ENCODE measurements at regions not wholly inside any gene's neighbourhood (a gene's known extent, or its start where the extent isn't known, plus 50 kb on each side); places are given as distances from the start of the nearest gene placed in this dataset.
"Not testable (repeated sequence)": the region's sequence is repeated elsewhere in the genome, so short reads cannot be mapped to it uniquely, and the experiment has no call there.

- DNase-seq (ENCODE audit: low read depth in 2 of 2) = no peak
These were observed 200.4 kb downstream of the DLEU7 start for GRCh38 chr13:50643060-50643459.

- DNase-seq (ENCODE audit: low read depth in 2 of 2) = no peak
These were observed 199.2 kb downstream of the DLEU7 start for GRCh38 chr13:50644081-50644871.

GRCh38 chr13:50645092-50645491, 198.4 kb downstream of the DLEU7 start:
- peak; percentile 38 to 40 for DNase-seq (ENCODE audit: low read depth in 2 of 2)

GRCh38 chr13:50646070-50646469, 197.4 kb downstream of the DLEU7 start:
- peak in 1 of 2 experiments; percentile 15 for DNase-seq (ENCODE audit: low read depth in 2 of 2)

GRCh38 chr13:50649211-50649610, 194.3 kb downstream of the DLEU7 start:
- no peak for DNase-seq (ENCODE audit: low read depth in 2 of 2)

- DNase-seq (ENCODE audit: low read depth in 2 of 2) = no peak
These were observed 192.6 kb downstream of the DLEU7 start for GRCh38 chr13:50650592-50651504.

GRCh38 chr13:50651922-50652321, 191.6 kb downstream of the DLEU7 start:
- no peak for DNase-seq (ENCODE audit: low read depth in 2 of 2)

GRCh38 chr13:50654331-50654730, 189.2 kb downstream of the DLEU7 start:
- DNase-seq (ENCODE audit: low read depth in 2 of 2) = no peak

- not testable (repeated sequence) for DNase-seq (ENCODE audit: low read depth in 2 of 2)
These were observed 181.6 kb downstream of the DLEU7 start for GRCh38 chr13:50661881-50662280.

GRCh38 chr13:50664951-50665350, 178.5 kb downstream of the DLEU7 start:
- no peak for DNase-seq (ENCODE audit: low read depth in 2 of 2)

GRCh38 chr13:50668049-50668448, 175.4 kb downstream of the DLEU7 start:
- no peak for DNase-seq (ENCODE audit: low read depth in 2 of 2)

GRCh38 chr13:50668691-50669271, 174.7 kb downstream of the DLEU7 start:
- no peak for DNase-seq (ENCODE audit: low read depth in 2 of 2)

GRCh38 chr13:50670272-50670671, 173.2 kb downstream of the DLEU7 start:
- no peak for DNase-seq (ENCODE audit: low read depth in 2 of 2)

GRCh38 chr13:50670847-50671496, 172.5 kb downstream of the DLEU7 start:
- DNase-seq (ENCODE audit: low read depth in 2 of 2) = no peak

GRCh38 chr13:50671497-50671850, 172.0 kb downstream of the DLEU7 start:
- no peak for DNase-seq (ENCODE audit: low read depth in 2 of 2)

- DNase-seq (ENCODE audit: low read depth in 2 of 2) = no peak
These were observed 171.5 kb downstream of the DLEU7 start for GRCh38 chr13:50672025-50672424.

- no peak for DNase-seq (ENCODE audit: low read depth in 2 of 2)
These were observed 167.8 kb downstream of the DLEU7 start for GRCh38 chr13:50675651-50676050.

GRCh38 chr13:50676602-50677001, 166.9 kb downstream of the DLEU7 start:
- peak; percentile 41 to 47 for DNase-seq (ENCODE audit: low read depth in 2 of 2)

GRCh38 chr13:50677258-50677657, 166.2 kb downstream of the DLEU7 start:
- DNase-seq (ENCODE audit: low read depth in 2 of 2) = no peak

GRCh38 chr13:50677687-50678463, 165.6 kb downstream of the DLEU7 start:
- DNase-seq (ENCODE audit: low read depth in 2 of 2) = no peak

Measured in fibroblast of skin of left quadriceps (primary cell).